ENCODE measurements at regions not wholly inside any gene's neighbourhood (a gene's known extent, or its start where the extent isn't known, plus 50 kb on each side); places are given as distances from the start of the nearest gene placed in this dataset.

- TF ChIP-seq ATF3 (IDR thresholded peaks at IDR 0.05) (no peak), MAX (IDR thresholded peaks at IDR 0.05) (no peak), POLR2A (IDR thresholded peaks at IDR 0.05; ENCODE audit: borderline replicate concordance, extremely low read depth, insufficient read depth, insufficient read length) (no peak), CBX3 (IDR thresholded peaks at IDR 0.05; ENCODE audit: low read depth) (no peak), SIN3A (IDR thresholded peaks at IDR 0.05; ENCODE audit: low read depth) (no peak), EZH2 (IDR thresholded peaks at IDR 0.05) (no peak), EZH2phosphoT487 (IDR thresholded peaks at IDR 0.05; ENCODE audit: borderline replicate concordance) (no peak), FOSL1 (IDR thresholded peaks at IDR 0.05; ENCODE audit: low read depth) (no peak)
These were observed 297.1 kb upstream of the KIF2B start (continued) for GRCh38 chr17:53525590-53525989.

GRCh38 chr17:53516636-53517035, 306.1 kb upstream of the KIF2B start:
- Histone ChIP-seq H3K27me3 (ENCODE audit: insufficient read depth, low read length) (no peaks in the 10 kb centered on the region), H3K9me3 (ENCODE audit: control insufficient read depth in 1 of 2, insufficient read depth in 1 of 2, low read depth in 1 of 2, low read length in 2 of 2) (peaks cover 24 to 31% of the 10 kb centered on the region in 2 experiments), H3K4me2 (ENCODE audit: low read length) (no peak overlapping the region), H2AFZ (ENCODE audit: low read depth, low read length, poor library complexity, severe bottlenecking) (no peak overlapping the region), H3K4me3 (replicated peaks in 1 of 2; ENCODE audit: low read depth in 1 of 2, low read length in 2 of 2) (no peak overlapping the region), H3K4me1 (ENCODE audit: control insufficient read depth in 1 of 2, insufficient read depth in 2 of 2, low read length in 2 of 2) (no peaks in the 10 kb centered on the region), H3K79me2 (ENCODE audit: insufficient read depth, low read length) (no peaks in the 10 kb centered on the region), H3K9ac (ENCODE audit: low read length) (no peak overlapping the region), H3K9me2 (ENCODE audit: insufficient read depth) (no peaks in the 10 kb centered on the region), H3K36me3 (ENCODE audit: control insufficient read depth in 1 of 2, insufficient read depth in 2 of 2, low read length in 2 of 2) (no peaks in the 10 kb centered on the region), H4K20me1 (ENCODE audit: insufficient read depth) (no peaks in the 10 kb centered on the region), H3K27ac (ENCODE audit: low read depth, low read length) (no peak overlapping the region)
- CTCF ChIA-PET: no interaction called here
- BruUV-seq (replicated peaks): no TSS peak
- DNase-seq (ENCODE audit: low read depth, low spot score) (no peak), ATAC-seq (no peak)
- intact Hi-C loops (cut with micrococcal nuclease): no loop called here
- RAD21 ChIA-PET (ENCODE audit: low non-redundant PET in 1 of 2, low total read pairs in 2 of 2, uncharacterized antibody in 2 of 2, unreplicated experiment in 2 of 2): no interaction called here
- no peak for TF ChIP-seq FOSL1 (IDR thresholded peaks at IDR 0.05; ENCODE audit: low read depth)
- no peak for TF ChIP-seq YY1 (IDR thresholded peaks at IDR 0.05; ENCODE audit: extremely low read depth, insufficient replicate concordance, low read depth, low read length)
- TF ChIP-seq TCF7L2 (IDR thresholded peaks at IDR 0.05; ENCODE audit: borderline replicate concordance, extremely low read depth, insufficient read depth, insufficient read length): no peak
- no peak for TF ChIP-seq MAX (IDR thresholded peaks at IDR 0.05)
- TF ChIP-seq CEBPB (IDR thresholded peaks at IDR 0.05; ENCODE audit: low read depth): no peak
- no peak for TF ChIP-seq SP1 (IDR thresholded peaks at IDR 0.05; ENCODE audit: low read depth)
- no peak for TF ChIP-seq ATF3 (IDR thresholded peaks at IDR 0.05)
- no peak for TF ChIP-seq POLR2AphosphoS5 (IDR thresholded peaks at IDR 0.05; ENCODE audit: low read depth, low read length)
- no peak for TF ChIP-seq CBX3 (IDR thresholded peaks at IDR 0.05; ENCODE audit: low read depth)
- no peak for TF ChIP-seq REST (IDR thresholded peaks at IDR 0.05; ENCODE audit: low read depth)
- no peak for TF ChIP-seq ZFX (IDR thresholded peaks at IDR 0.05)
- no peak for TF ChIP-seq POLR2A (IDR thresholded peaks at IDR 0.05; ENCODE audit: borderline replicate concordance, extremely low read depth, insufficient read depth, insufficient read length)
- TF ChIP-seq SIN3A (IDR thresholded peaks at IDR 0.05; ENCODE audit: low read depth): no peak
- TF ChIP-seq EGR1 (IDR thresholded peaks at IDR 0.05; ENCODE audit: low read depth): no peak
- no peak for TF ChIP-seq EZH2 (IDR thresholded peaks at IDR 0.05)
- TF ChIP-seq SRF (IDR thresholded peaks at IDR 0.05; ENCODE audit: low read depth): no peak
- TF ChIP-seq ELF1 (IDR thresholded peaks at IDR 0.05; ENCODE audit: borderline replicate concordance, low read depth): no peak
- no peak for TF ChIP-seq RAD21 (IDR thresholded peaks at IDR 0.05; ENCODE audit: low read depth)
- POLR2A ChIA-PET: no interaction called here

All from HCT116 (cell line).